ENCODE measurements at regions not wholly inside any gene's neighbourhood (a gene's known extent, or its start where the extent isn't known, plus 50 kb on each side); places are given as distances from the start of the nearest gene placed in this dataset.

GRCh38 chr13:33548069-33548468 lies 262.5 kb upstream of the STARD13 start:
- TF ChIP-seq CTCF (conservative IDR thresholded peaks at IDR 0.05; ENCODE audit: low read depth, low read length) (no peak), EZH2 (IDR thresholded peaks at IDR 0.05; ENCODE audit: borderline replicate concordance, low read depth, low read length, poor library complexity, severe bottlenecking) (no peak)
